ENCODE measurements at regions not wholly inside any gene's neighbourhood (a gene's known extent, or its start where the extent isn't known, plus 50 kb on each side); places are given as distances from the start of the nearest gene placed in this dataset.

DNA sequence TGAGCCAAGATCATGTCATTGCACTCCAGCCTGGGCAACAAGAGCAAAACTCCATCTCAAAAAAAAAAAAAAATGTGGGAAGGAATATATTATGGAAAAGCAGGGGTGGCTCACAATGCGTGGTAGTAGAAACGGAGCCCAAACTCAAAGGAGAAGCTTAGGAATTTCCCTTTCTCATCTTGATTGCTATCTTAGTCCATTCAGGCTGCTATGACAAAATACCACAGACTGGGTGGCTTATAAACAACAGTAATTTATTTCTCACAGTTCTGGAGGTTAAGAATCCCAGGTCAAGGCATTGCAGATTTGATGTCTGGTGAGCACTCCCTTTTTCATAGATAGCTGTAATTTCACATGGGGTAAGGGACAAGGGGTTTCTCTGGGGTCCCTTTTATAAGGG lies 153.8 kb upstream of the KRR1 start:
- no peaks in the 10 kb centered on the region for H3K9me3 Mint-ChIP-seq
- no peaks in the 10 kb centered on the region for H3K27me3 Mint-ChIP-seq
- Histone ChIP-seq H3K27me3 (ENCODE audit: control insufficient read depth in 1 of 2, insufficient read depth in 2 of 2, low read length in 2 of 2) (no peaks in the 10 kb centered on the region), H3K4me3 (ENCODE audit: low read length) (no peak overlapping the region), H3K9me3 (ENCODE audit: control insufficient read depth in 1 of 2, insufficient read depth in 1 of 2, low read length in 2 of 2) (no peaks in the 10 kb centered on the region), H3K4me1 (ENCODE audit: insufficient read depth, low read length) (no peaks in the 10 kb centered on the region), H3K36me3 (ENCODE audit: insufficient read depth, low read length) (no peaks in the 10 kb centered on the region), H3K27ac (ENCODE audit: low read depth in 1 of 2, low read length in 2 of 2) (no peak overlapping the region)
- intact Hi-C loops (cut with DNase I, micrococcal nuclease), result no loop called here
- H3K4me1 Mint-ChIP-seq (ENCODE audit: low read depth), result no peaks in the 10 kb centered on the region
- ChIA-PET CTCF (no interaction called here), POLR2A (no interaction called here)
- ATAC-seq (ENCODE audit: poor library complexity), result no peak
- TF ChIP-seq CTCF (IDR thresholded peaks at IDR 0.05), result no peak
- H3K4me3 Mint-ChIP-seq, result no peak overlapping the region
- H3K27ac Mint-ChIP-seq, result no peak overlapping the region
- no peak for DNase-seq
- no peaks in the 10 kb centered on the region for H3K36me3 Mint-ChIP-seq (ENCODE audit: low read depth)

GRCh38 chr12:75662511-75663159 lies 151.2 kb upstream of the KRR1 start:
- H3K4me3 ChIP-seq (ENCODE audit: low read length), result no peak overlapping the region
- intact Hi-C loops (cut with DNase I, micrococcal nuclease), result no loop called here
- Mint-ChIP-seq H3K27me3 (no peaks in the 10 kb centered on the region), H3K36me3 (ENCODE audit: low read depth) (no peaks in the 10 kb centered on the region), H3K9me3 (no peaks in the 10 kb centered on the region), H3K4me3 (no peak overlapping the region), H3K4me1 (ENCODE audit: low read depth) (no peaks in the 10 kb centered on the region), H3K27ac (no peak overlapping the region)
- TF ChIP-seq CTCF (IDR thresholded peaks at IDR 0.05), result no peak
- ChIA-PET CTCF (no interaction called here), POLR2A (no interaction called here)
- no peaks in the 10 kb centered on the region for H3K4me1 ChIP-seq (ENCODE audit: insufficient read depth, low read length)
- ATAC-seq (ENCODE audit: poor library complexity) (no peak), DNase-seq (no peak)
- no peaks in the 10 kb centered on the region for H3K9me3 ChIP-seq (ENCODE audit: control insufficient read depth in 1 of 2, insufficient read depth in 1 of 2, low read length in 2 of 2)
- no peak overlapping the region for H3K27ac ChIP-seq (ENCODE audit: low read depth in 1 of 2, low read length in 2 of 2)
- no peaks in the 10 kb centered on the region for H3K27me3 ChIP-seq (ENCODE audit: control insufficient read depth in 1 of 2, insufficient read depth in 2 of 2, low read length in 2 of 2)
- no peaks in the 10 kb centered on the region for H3K36me3 ChIP-seq (ENCODE audit: insufficient read depth, low read length)

- no peak overlapping the region for H3K4me3 ChIP-seq (ENCODE audit: low read length)
- H3K27ac Mint-ChIP-seq, result no peak overlapping the region
- H3K9me3 ChIP-seq (ENCODE audit: control insufficient read depth in 1 of 2, insufficient read depth in 1 of 2, low read length in 2 of 2), result no peaks in the 10 kb centered on the region
- no peak for TF ChIP-seq CTCF (IDR thresholded peaks at IDR 0.05)
- no peak overlapping the region for H3K4me3 Mint-ChIP-seq
- no peaks in the 10 kb centered on the region for H3K36me3 ChIP-seq (ENCODE audit: insufficient read depth, low read length)
- CTCF ChIA-PET, result no interaction called here
- no peaks in the 10 kb centered on the region for H3K4me1 Mint-ChIP-seq (ENCODE audit: low read depth)
- no peaks in the 10 kb centered on the region for H3K27me3 ChIP-seq (ENCODE audit: control insufficient read depth in 1 of 2, insufficient read depth in 2 of 2, low read length in 2 of 2)
- no peaks in the 10 kb centered on the region for H3K9me3 Mint-ChIP-seq
- H3K27me3 Mint-ChIP-seq, result no peaks in the 10 kb centered on the region
- H3K27ac ChIP-seq (ENCODE audit: low read depth in 1 of 2, low read length in 2 of 2), result no peak overlapping the region
- H3K36me3 Mint-ChIP-seq (ENCODE audit: low read depth), result no peaks in the 10 kb centered on the region
- H3K4me1 ChIP-seq (ENCODE audit: insufficient read depth, low read length), result no peaks in the 10 kb centered on the region
- no peak for DNase-seq
- POLR2A ChIA-PET, result no interaction called here
- intact Hi-C loops (cut with DNase I, micrococcal nuclease), result no loop called here
- ATAC-seq (ENCODE audit: poor library complexity), result no peak
Measured at GRCh38 chr12:75661908-75662307, 150.5 kb upstream of the KRR1 start.

Data from CD4-positive, alpha-beta T cell (primary cell).